Mesothelial cell of epicardium (in vitro differentiated cells): ENCODE measurements at regions not wholly inside any gene's neighbourhood (a gene's known extent, or its start where the extent isn't known, plus 50 kb on each side); places are given as distances from the start of the nearest gene placed in this dataset.

ENCODE experiments used
- DNase-seq, 2 experiments: peaks; one replicate each; pipeline ENCODE4 v3.0.0; 2021; ENCODE audit warnings: low spot score in 2 of 2; ENCODE audit not compliant: unreplicated experiment in 2 of 2
- H3K27ac Mint-ChIP-seq: 2 replicates; pipeline ENCODE4 v1.8.0; 2021; ENCODE audit warnings: mixed read lengths
- H3K27me3 Mint-ChIP-seq: 2 replicates; pipeline ENCODE4 v1.8.0; 2021; ENCODE audit warnings: low read depth, mixed read lengths
- H3K36me3 Mint-ChIP-seq: 2 replicates; pipeline ENCODE4 v1.8.0; 2021; ENCODE audit warnings: mixed read lengths
- H3K4me1 Mint-ChIP-seq: 2 replicates; pipeline ENCODE4 v1.8.0; 2021; ENCODE audit warnings: mixed read lengths
- H3K4me3 Mint-ChIP-seq: 2 replicates; pipeline ENCODE4 v1.8.0; 2021; ENCODE audit warnings: mild to moderate bottlenecking, moderate library complexity, mixed read lengths
- H3K9me3 Mint-ChIP-seq: 2 replicates; pipeline ENCODE4 v1.8.0; 2021; ENCODE audit warnings: mixed read lengths
- CTCF ChIP-seq: fragments of 200-600 bp; sonication (generic); IDR thresholded peaks from one replicate; pipeline ENCODE4 v1.5.0; 2021; ENCODE audit warnings: antibody characterized with exemption; ENCODE audit not compliant: unreplicated experiment

- H3K9me3 Mint-ChIP-seq = peaks cover 4% of the 10 kb centered on the region
- no peak overlapping the region for H3K27ac Mint-ChIP-seq
- no peaks in the 10 kb centered on the region for H3K27me3 Mint-ChIP-seq
- H3K4me1 Mint-ChIP-seq = peaks cover 7% of the 10 kb centered on the region
- TF ChIP-seq CTCF = no peak
- H3K36me3 Mint-ChIP-seq = no peaks in the 10 kb centered on the region
- no peak overlapping the region for H3K4me3 Mint-ChIP-seq
- DNase-seq = no peak
Observed at GRCh38 chr2:142222715-142223114, 91.9 kb upstream of the LRP1B start.

- Mint-ChIP-seq H3K4me3 (no peak overlapping the region), H3K36me3 (peaks cover 4% of the 10 kb centered on the region), H3K27me3 (no peaks in the 10 kb centered on the region), H3K27ac (no peak overlapping the region), H3K4me1 (peaks cover 7% of the 10 kb centered on the region), H3K9me3 (peaks cover 16% of the 10 kb centered on the region)
- no peak for TF ChIP-seq CTCF
- no peak for DNase-seq
Observed at GRCh38 chr2:142220901-142221300, 90.1 kb upstream of the LRP1B start.

- TF ChIP-seq CTCF = no peak
- Mint-ChIP-seq H3K36me3 (peaks cover 4% of the 10 kb centered on the region), H3K27ac (no peak overlapping the region), H3K27me3 (no peaks in the 10 kb centered on the region), H3K4me1 (peaks cover 7% of the 10 kb centered on the region), H3K4me3 (no peak overlapping the region), H3K9me3 (peaks cover 14% of the 10 kb centered on the region)
- DNase-seq = no peak
Observed at GRCh38 chr2:142220239-142220638, 89.4 kb upstream of the LRP1B start.

- Mint-ChIP-seq H3K27ac (no peak overlapping the region), H3K36me3 (peaks cover 4% of the 10 kb centered on the region), H3K4me1 (peaks cover 7% of the 10 kb centered on the region), H3K9me3 (peaks cover 14% of the 10 kb centered on the region), H3K4me3 (no peak overlapping the region), H3K27me3 (no peaks in the 10 kb centered on the region)
- no peak for TF ChIP-seq CTCF
- no peak for DNase-seq
Observed at GRCh38 chr2:142218471-142218870, 87.7 kb upstream of the LRP1B start.

GRCh38 chr2:142217804-142218203 lies 87.0 kb upstream of the LRP1B start:
- DNase-seq = no peak
- Mint-ChIP-seq H3K27me3 (no peaks in the 10 kb centered on the region), H3K9me3 (peaks cover 14% of the 10 kb centered on the region), H3K4me3 (no peak overlapping the region), H3K27ac (no peak overlapping the region), H3K4me1 (peaks cover 7% of the 10 kb centered on the region), H3K36me3 (peaks cover 4% of the 10 kb centered on the region)
- no peak for TF ChIP-seq CTCF

GRCh38 chr2:142200062-142200461 lies 69.2 kb upstream of the LRP1B start:
- H3K9me3 Mint-ChIP-seq = no peaks in the 10 kb centered on the region
- no peak overlapping the region for H3K27ac Mint-ChIP-seq
- DNase-seq = no peak
- H3K27me3 Mint-ChIP-seq = no peaks in the 10 kb centered on the region
- H3K36me3 Mint-ChIP-seq = no peaks in the 10 kb centered on the region
- H3K4me3 Mint-ChIP-seq = no peak overlapping the region
- no peaks in the 10 kb centered on the region for H3K4me1 Mint-ChIP-seq
- TF ChIP-seq CTCF = no peak
